Caco-2 (cell line): ENCODE measurements at regions not wholly inside any gene's neighbourhood (a gene's known extent, or its start where the extent isn't known, plus 50 kb on each side); places are given as distances from the start of the nearest gene placed in this dataset.
"Not testable (repeated sequence)": the region's sequence is repeated elsewhere in the genome, so short reads cannot be mapped to it uniquely, and the experiment has no call there.

Experiments
- BruUV-seq: library from RNA; stranded (reverse); fragments of 400-500 nt; replicated peaks from 2 replicates; lab custom pipeline; 2021; lab: Mats Ljungman, UMichigan
- CTCF ChIA-PET: fragments of 300-600 bp; sonication (Branson Sonifier 250); formaldehyde crosslinking; loops from one replicate; lab custom pipeline; 2022; ENCODE audit warnings: antibody characterized with exemption; lab: Charles Lee
- POLR2A ChIA-PET: fragments of 300-600 bp; sonication (Branson Sonifier 250); formaldehyde crosslinking; loops from one replicate; lab custom pipeline; 2022; ENCODE audit warnings: antibody characterized with exemption; lab: Charles Lee
- DNase-seq, 2 experiments: peaks; one replicate each; pipeline versions ENCODE4 v3.0.0 to v3.0.0-alpha.2; 2020 to 2022
- H3K27me3 ChIP-seq: replicated peaks from 2 replicates; pipeline ENCODE4 v1.6.0; 2011; ENCODE audit warnings: low read length; ENCODE audit not compliant: control insufficient read depth, insufficient read depth
- H3K36me3 ChIP-seq: 2 replicates; pipeline ENCODE4 v1.5.1; 2011; ENCODE audit warnings: low read length; ENCODE audit not compliant: control insufficient read depth, insufficient read depth
- H3K4me1 ChIP-seq: fragments of 250-450 bp; sonication (Bioruptor Pico); 2 replicates; pipeline ENCODE4 v1.5.1; 2020; ENCODE audit warnings: mild to moderate bottlenecking
- H3K4me3 ChIP-seq: 2 replicates; pipeline ENCODE4 v1.5.1; 2011; ENCODE audit warnings: low read depth, mild to moderate bottlenecking, control low read depth, low read length
- H3K9me3 ChIP-seq: fragments of 250-450 bp; sonication (Bioruptor Pico); 2 replicates; pipeline ENCODE4 v1.5.1; 2020; ENCODE audit warnings: mild to moderate bottlenecking, moderate library complexity
- H3K27ac Mint-ChIP-seq: one replicate; pipeline ENCODE4 v1.8.0; 2022; ENCODE audit warnings: mixed read lengths; ENCODE audit not compliant: unreplicated experiment
- H3K27me3 Mint-ChIP-seq: one replicate; pipeline ENCODE4 v1.8.0; 2022; ENCODE audit warnings: mixed read lengths; ENCODE audit not compliant: insufficient read depth, unreplicated experiment
- H3K36me3 Mint-ChIP-seq: one replicate; pipeline ENCODE4 v1.8.0; 2022; ENCODE audit warnings: mild to moderate bottlenecking, mixed read lengths; ENCODE audit not compliant: insufficient read depth, unreplicated experiment
- H3K4me1 Mint-ChIP-seq: one replicate; pipeline ENCODE4 v1.8.0; 2022; ENCODE audit warnings: low read depth, mixed read lengths; ENCODE audit not compliant: unreplicated experiment
- H3K4me3 Mint-ChIP-seq: one replicate; pipeline ENCODE4 v1.8.0; 2022; ENCODE audit warnings: mild to moderate bottlenecking, moderate library complexity, mixed read lengths; ENCODE audit not compliant: unreplicated experiment
- H3K9me3 Mint-ChIP-seq: one replicate; pipeline ENCODE4 v1.8.0; 2022; ENCODE audit warnings: mixed read lengths; ENCODE audit not compliant: unreplicated experiment
- intact Hi-C: fragments of 100-400 bp; cut with micrococcal nuclease; formaldehyde crosslinking; loops from one replicate; pipeline ENCODE4 v1.10.0; 2022; ENCODE audit not compliant: unreplicated experiment
- TF ChIP-seq, protein P1 (sequence below), 2 experiments: fragments of 200-600 bp in 1 of 2; IDR thresholded peaks; 1 replicate in 1 of 2; 2 replicates in 1 of 2; pipeline versions ENCODE4 v1.5.1 to v1.8.0; 2011 to 2022; ENCODE audit warnings: antibody characterized with exemption in 1 of 2, control low read depth in 1 of 2, inconsistent platforms in 1 of 2, low read depth in 1 of 2, low read length in 1 of 2, mild to moderate bottlenecking in 1 of 2, moderate library complexity in 1 of 2; ENCODE audit not compliant: insufficient read depth in 1 of 2, severe bottlenecking in 1 of 2, unreplicated experiment in 1 of 2

DNA sequence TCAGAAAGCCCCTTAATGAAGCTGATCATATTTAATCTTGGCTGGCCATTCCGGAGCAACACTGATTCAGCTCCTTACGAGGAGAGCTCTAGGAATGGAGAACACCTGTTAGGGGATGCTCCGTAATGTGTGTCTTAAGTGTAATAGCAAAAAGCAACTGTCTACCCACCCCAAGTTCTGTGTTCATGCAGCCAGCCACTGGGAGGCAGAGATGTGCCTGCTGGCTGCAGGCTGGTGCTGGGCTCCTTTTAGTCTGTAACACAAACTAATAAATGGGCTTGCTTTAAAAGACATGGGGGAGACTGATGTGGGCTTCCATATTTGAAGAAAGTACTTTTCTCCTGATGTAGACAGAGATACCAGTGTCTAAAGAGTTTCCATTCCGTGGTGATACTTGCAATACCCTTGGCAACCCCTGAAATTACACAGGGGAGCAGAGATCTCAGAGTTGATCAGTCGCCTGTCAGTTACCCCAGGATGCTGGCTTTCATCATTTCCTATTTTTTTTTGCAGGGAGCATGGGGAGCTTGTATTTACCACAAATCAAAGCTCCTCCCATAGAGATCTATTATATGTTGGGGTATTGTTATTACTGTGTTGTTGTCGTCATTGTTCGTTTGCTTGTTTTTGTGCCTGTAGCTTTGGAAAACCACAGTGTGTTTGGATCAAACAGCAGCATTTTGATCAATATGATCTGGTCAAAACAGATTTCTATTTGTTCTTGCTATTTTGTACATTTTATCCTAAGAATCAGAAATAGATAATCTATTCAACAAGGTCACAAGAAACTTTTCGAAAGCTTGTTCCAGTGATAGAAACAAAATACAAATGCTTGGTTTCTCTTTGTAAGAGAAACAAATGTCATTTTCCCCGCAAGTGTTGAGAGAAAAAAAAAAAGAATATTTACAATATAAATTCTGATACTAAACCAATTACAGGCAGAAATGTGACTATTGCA is 65.8 kb downstream of the MTX3 start:
- POLR2A ChIA-PET, result no interaction called here
- intact Hi-C loops, result loop anchor here (1.0 to 2.0 kb wide), 2 partner anchors 76 to 158 kb away; no protein-coding TSS in a partner anchor

DNA sequence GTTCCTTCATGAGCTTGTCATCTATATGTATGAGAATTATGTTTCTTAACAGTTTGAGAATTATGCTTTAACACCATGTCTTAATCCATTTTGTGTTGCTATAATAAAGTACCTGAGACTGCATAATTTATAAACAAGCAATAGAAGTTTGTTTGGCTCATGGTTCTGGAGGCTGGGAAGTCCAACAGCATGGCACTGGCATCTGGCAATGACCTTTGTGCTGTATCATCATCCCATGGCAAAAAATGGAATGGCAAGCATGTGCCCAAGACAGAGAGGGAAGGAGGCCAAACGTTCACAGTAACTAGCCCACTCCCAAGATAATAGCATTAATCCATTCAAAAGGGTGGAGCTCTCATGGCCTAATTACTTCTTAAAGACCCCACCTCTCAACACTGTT is 67.6 kb downstream of the MTX3 start:
- ChIA-PET POLR2A (no interaction called here), CTCF (no interaction called here)
- no TSS peak for BruUV-seq
- Mint-ChIP-seq H3K27me3 (no peaks in the 10 kb centered on the region), H3K36me3 (no peaks in the 10 kb centered on the region), H3K27ac (no peak overlapping the region), H3K4me3 (no peak overlapping the region), H3K4me1 (no peaks in the 10 kb centered on the region), H3K9me3 (peaks cover 7% of the 10 kb centered on the region)
- Histone ChIP-seq H3K27me3 (no peaks in the 10 kb centered on the region), H3K36me3 (no peaks in the 10 kb centered on the region), H3K9me3 (0 out of 2 replicates have a peak, but pooled peaks cover 4% of the 10 kb centered on the region), H3K4me1 (no peaks in the 10 kb centered on the region), H3K4me3 (no peak overlapping the region)
- TF ChIP-seq, protein P1, sequence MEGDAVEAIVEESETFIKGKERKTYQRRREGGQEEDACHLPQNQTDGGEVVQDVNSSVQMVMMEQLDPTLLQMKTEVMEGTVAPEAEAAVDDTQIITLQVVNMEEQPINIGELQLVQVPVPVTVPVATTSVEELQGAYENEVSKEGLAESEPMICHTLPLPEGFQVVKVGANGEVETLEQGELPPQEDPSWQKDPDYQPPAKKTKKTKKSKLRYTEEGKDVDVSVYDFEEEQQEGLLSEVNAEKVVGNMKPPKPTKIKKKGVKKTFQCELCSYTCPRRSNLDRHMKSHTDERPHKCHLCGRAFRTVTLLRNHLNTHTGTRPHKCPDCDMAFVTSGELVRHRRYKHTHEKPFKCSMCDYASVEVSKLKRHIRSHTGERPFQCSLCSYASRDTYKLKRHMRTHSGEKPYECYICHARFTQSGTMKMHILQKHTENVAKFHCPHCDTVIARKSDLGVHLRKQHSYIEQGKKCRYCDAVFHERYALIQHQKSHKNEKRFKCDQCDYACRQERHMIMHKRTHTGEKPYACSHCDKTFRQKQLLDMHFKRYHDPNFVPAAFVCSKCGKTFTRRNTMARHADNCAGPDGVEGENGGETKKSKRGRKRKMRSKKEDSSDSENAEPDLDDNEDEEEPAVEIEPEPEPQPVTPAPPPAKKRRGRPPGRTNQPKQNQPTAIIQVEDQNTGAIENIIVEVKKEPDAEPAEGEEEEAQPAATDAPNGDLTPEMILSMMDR (IDR thresholded peaks at IDR 0.05; ENCODE audit: insufficient read depth in 1 of 2, low read depth in 1 of 2, low read length in 1 of 2, severe bottlenecking in 1 of 2, unreplicated experiment in 1 of 2), result no peak
- intact Hi-C loops, result no loop called here
- no peak for DNase-seq

More for the DNA sequence above, 65.8 kb downstream of the MTX3 start:
- Histone ChIP-seq H3K9me3 (no peaks in the 10 kb centered on the region), H3K4me1 (no peaks in the 10 kb centered on the region), H3K27me3 (no peaks in the 10 kb centered on the region), H3K4me3 (no peak overlapping the region), H3K36me3 (no peaks in the 10 kb centered on the region)
- TF ChIP-seq, protein P1 (IDR thresholded peaks at IDR 0.05; ENCODE audit: insufficient read depth in 1 of 2, low read depth in 1 of 2, low read length in 1 of 2, severe bottlenecking in 1 of 2, unreplicated experiment in 1 of 2), result peak in 1 of 2 experiments; percentile 33
- Mint-ChIP-seq H3K36me3 (no peaks in the 10 kb centered on the region), H3K27ac (no peak overlapping the region), H3K4me1 (no peaks in the 10 kb centered on the region), H3K9me3 (no peaks in the 10 kb centered on the region), H3K27me3 (no peaks in the 10 kb centered on the region), H3K4me3 (no peak overlapping the region)
- CTCF ChIA-PET, result no interaction called here
- BruUV-seq, result no TSS peak
- DNase-seq, result peak in 1 of 2 experiments; percentile 12

DNA sequence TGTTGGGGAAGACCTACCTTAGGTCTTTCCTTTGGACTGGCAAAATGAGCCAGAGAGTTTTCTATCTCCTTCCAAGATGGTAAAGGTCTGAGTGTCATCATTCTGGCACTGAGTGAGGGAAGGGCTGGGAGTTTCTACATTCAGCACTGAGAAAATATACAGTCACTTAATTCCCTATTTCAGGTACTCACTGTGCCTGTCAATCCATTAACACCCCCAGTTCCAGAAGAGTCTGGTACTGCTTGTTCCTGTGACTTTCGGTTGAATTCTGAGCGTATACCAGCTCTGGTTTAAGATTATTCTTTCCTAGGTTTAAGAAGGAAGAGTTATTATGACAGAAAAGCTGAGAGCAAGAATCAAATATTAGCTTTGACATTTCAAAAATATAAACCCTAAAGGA is 68.4 kb downstream of the MTX3 start:
- TF ChIP-seq, protein P1 (IDR thresholded peaks at IDR 0.05; ENCODE audit: insufficient read depth in 1 of 2, low read depth in 1 of 2, low read length in 1 of 2, severe bottlenecking in 1 of 2, unreplicated experiment in 1 of 2), result no peak
- H3K27ac Mint-ChIP-seq, result no peak overlapping the region
- H3K27me3 ChIP-seq, result no peaks in the 10 kb centered on the region
- no peak overlapping the region for H3K4me3 ChIP-seq
- no peaks in the 10 kb centered on the region for H3K27me3 Mint-ChIP-seq
- H3K4me3 Mint-ChIP-seq, result no peak overlapping the region
- no peaks in the 10 kb centered on the region for H3K36me3 Mint-ChIP-seq
- intact Hi-C loops, result no loop called here
- H3K9me3 ChIP-seq, result peaks cover 10% of the 10 kb centered on the region; the same call in 1 of the 2 replicates
- peaks cover 14% of the 10 kb centered on the region for H3K9me3 Mint-ChIP-seq
- H3K4me1 ChIP-seq, result no peaks in the 10 kb centered on the region
- H3K36me3 ChIP-seq, result no peaks in the 10 kb centered on the region
- DNase-seq, result no peak
- ChIA-PET POLR2A (no interaction called here), CTCF (no interaction called here)
- H3K4me1 Mint-ChIP-seq, result no peaks in the 10 kb centered on the region
- no TSS peak for BruUV-seq

DNA sequence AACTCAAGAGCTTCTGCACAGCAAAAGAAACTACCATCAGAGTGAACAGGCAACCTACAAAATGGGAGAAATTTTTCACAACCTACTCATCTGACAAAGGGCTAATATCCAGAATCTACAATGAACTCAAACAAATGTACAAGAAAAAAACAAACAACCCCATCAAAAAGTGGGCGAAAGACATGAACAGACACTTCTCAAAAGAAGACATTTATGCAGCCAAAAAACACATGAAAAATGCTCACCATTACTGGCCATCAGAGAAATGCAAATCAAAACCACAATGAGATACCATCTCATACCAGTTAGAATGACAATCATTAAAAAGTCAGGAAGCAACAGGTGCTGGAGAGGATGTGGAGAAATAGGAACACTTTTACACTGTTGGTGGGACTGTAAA is 83.6 kb downstream of the MTX3 start:
- BruUV-seq, DNase-seq, H3K36me3 ChIP-seq, H3K27me3 ChIP-seq, intact Hi-C loops, H3K36me3 Mint-ChIP-seq, H3K27me3 Mint-ChIP-seq, H3K4me1 Mint-ChIP-seq, H3K4me3 ChIP-seq, CTCF ChIA-PET, POLR2A ChIA-PET, H3K27ac Mint-ChIP-seq, H3K4me3 Mint-ChIP-seq, H3K9me3 Mint-ChIP-seq, H3K4me1 ChIP-seq, H3K9me3 ChIP-seq: not testable (repeated sequence)

DNA sequence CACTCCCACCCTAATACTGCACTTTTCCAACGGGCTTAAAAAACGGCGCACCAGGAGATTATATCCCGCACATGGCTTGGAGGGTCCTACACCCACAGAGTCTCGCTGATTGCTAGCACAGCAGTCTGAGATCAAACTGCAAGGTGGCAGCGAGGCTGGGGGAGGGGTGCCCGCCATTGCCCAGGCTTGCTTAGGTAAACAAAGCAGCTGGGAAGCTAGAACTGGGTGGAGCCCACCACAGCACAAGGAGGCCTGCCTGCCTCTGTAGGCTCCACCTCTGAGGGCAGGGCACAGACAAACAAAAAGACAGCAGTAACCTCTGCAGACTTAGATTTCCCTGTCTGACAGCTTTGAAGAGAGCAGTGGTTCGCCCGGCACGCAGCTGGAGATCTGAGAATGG is 88.5 kb downstream of the MTX3 start:
- H3K4me1 Mint-ChIP-seq, result peaks cover 10% of the 10 kb centered on the region
- H3K27me3 ChIP-seq, H3K27ac Mint-ChIP-seq, H3K36me3 Mint-ChIP-seq, H3K27me3 Mint-ChIP-seq, DNase-seq, H3K4me3 ChIP-seq, CTCF ChIA-PET, H3K9me3 Mint-ChIP-seq, H3K9me3 ChIP-seq, H3K4me3 Mint-ChIP-seq, intact Hi-C loops, H3K36me3 ChIP-seq, POLR2A ChIA-PET, BruUV-seq: not testable (repeated sequence)
- H3K4me1 ChIP-seq, result peaks cover 14% of the 10 kb centered on the region
